CD14-positive monocyte (primary cell): ENCODE measurements at regions not wholly inside any gene's neighbourhood (a gene's known extent, or its start where the extent isn't known, plus 50 kb on each side); places are given as distances from the start of the nearest gene placed in this dataset.
A peak's percentile ranks its signal among the peaks of the same experiment; 100 is the strongest.

Experiments
- DNase-seq, 3 donors: peaks; one replicate each; pipeline ENCODE4 v3.0.0-alpha.2; 2011 to 2022
- H2AFZ ChIP-seq: 2 replicates; pipeline ENCODE4 v1.6.0; 2012; ENCODE audit warnings: mild to moderate bottlenecking, low read depth, low read length, inconsistent platforms; ENCODE audit not compliant: insufficient read depth, poor library complexity, severe bottlenecking
- H3K27ac ChIP-seq, 2 donors: 1 replicate in 1 of 2; 2 replicates in 1 of 2; pipeline ENCODE4 v1.5.1; 2012 to 2013; ENCODE audit warnings: low read length in 2 of 2, control low read depth in 1 of 2, inconsistent platforms in 1 of 2, low read depth in 1 of 2, mild to moderate bottlenecking in 1 of 2
- H3K27me3 ChIP-seq, 2 donors: one replicate each; pipeline versions ENCODE4 v1.6.0 to v1.6.1; 2011 to 2013; ENCODE audit warnings: low read length in 2 of 2; ENCODE audit not compliant: control insufficient read depth in 2 of 2, insufficient read depth in 2 of 2
- H3K36me3 ChIP-seq, 2 donors: replicated peaks in 1 of 2; 1 replicate in 1 of 2; 2 replicates in 1 of 2; pipeline versions ENCODE4 v1.5.1 to v1.6.1; 2012 to 2013; ENCODE audit warnings: low read length in 2 of 2, control low read depth in 1 of 2, inconsistent platforms in 1 of 2, mild to moderate bottlenecking in 1 of 2; ENCODE audit not compliant: insufficient read depth in 2 of 2, control insufficient read depth in 1 of 2
- H3K4me1 ChIP-seq, 2 donors: 1 replicate in 1 of 2; 2 replicates in 1 of 2; pipeline versions ENCODE4 v1.5.1 to v1.6.1; 2012 to 2013; ENCODE audit warnings: low read length in 2 of 2, control low read depth in 1 of 2, inconsistent platforms in 1 of 2, mild to moderate bottlenecking in 1 of 2, moderate library complexity in 1 of 2; ENCODE audit not compliant: insufficient read depth in 2 of 2, control insufficient read depth in 1 of 2
- H3K4me2 ChIP-seq: replicated peaks from 2 replicates; pipeline ENCODE3; 2012; ENCODE audit warnings: low read length, moderate library complexity, mild to moderate bottlenecking; ENCODE audit not compliant: poor library complexity, severe bottlenecking; ENCODE audit errors: extremely low read depth
- H3K4me3 ChIP-seq, 3 experiments: fragments of 200-600 bp in 1 of 3; sonication (generic) in 1 of 3; replicated peaks in 1 of 3; 1 replicate in 2 of 3; 2 replicates in 1 of 3; pipeline ENCODE4 v1.5.1; 2011 to 2013; ENCODE audit warnings: low read length in 3 of 3, mild to moderate bottlenecking in 3 of 3, control low read depth in 2 of 3, low read depth in 2 of 3, inconsistent platforms in 1 of 3, moderate library complexity in 1 of 3
- H3K79me2 ChIP-seq: 2 replicates; pipeline ENCODE4 v1.6.0; 2012; ENCODE audit warnings: mild to moderate bottlenecking, control low read depth, inconsistent platforms, low read length, moderate library complexity; ENCODE audit not compliant: insufficient read depth
- H3K9ac ChIP-seq: 2 replicates; pipeline ENCODE4 v1.6.0; 2017; ENCODE audit warnings: low read length, mild to moderate bottlenecking; ENCODE audit not compliant: insufficient read depth, poor library complexity, severe bottlenecking
- H3K9me3 ChIP-seq, 2 donors: replicated peaks in 1 of 2; 1 replicate in 1 of 2; 2 replicates in 1 of 2; pipeline versions ENCODE4 v1.5.1 to v1.6.1; 2012 to 2013; ENCODE audit warnings: low read length in 2 of 2, control low read depth in 1 of 2; ENCODE audit not compliant: control insufficient read depth in 1 of 2, insufficient read depth in 1 of 2
- H4K20me1 ChIP-seq: 2 replicates; pipeline ENCODE4 v1.6.0; 2012; ENCODE audit warnings: mild to moderate bottlenecking, low read length, control low read depth, moderate library complexity; ENCODE audit not compliant: insufficient read depth
- H3K27ac Mint-ChIP-seq, 7 donors: one replicate each; pipeline ENCODE4 v1.8.0; 2020; ENCODE audit warnings: mild to moderate bottlenecking in 7 of 7, mixed read lengths in 7 of 7, moderate library complexity in 6 of 7, inconsistent platforms in 2 of 7
- H3K27me3 Mint-ChIP-seq, 3 donors: one replicate each; pipeline ENCODE4 v1.8.0; 2021 to 2022; ENCODE audit warnings: low read depth in 3 of 3, mild to moderate bottlenecking in 3 of 3, mixed read lengths in 3 of 3, moderate library complexity in 3 of 3, inconsistent platforms in 1 of 3
- H3K36me3 Mint-ChIP-seq, 2 donors: one replicate each; pipeline ENCODE4 v1.8.0; 2020; ENCODE audit warnings: mixed read lengths in 2 of 2, inconsistent platforms in 1 of 2, mild to moderate bottlenecking in 1 of 2
- H3K4me1 Mint-ChIP-seq: one replicate; pipeline ENCODE4 v1.8.0; 2020; ENCODE audit warnings: mild to moderate bottlenecking, mixed read lengths
- H3K4me3 Mint-ChIP-seq, 2 donors: one replicate each; pipeline ENCODE4 v1.8.0; 2020; ENCODE audit warnings: mild to moderate bottlenecking in 2 of 2, mixed read lengths in 2 of 2, moderate library complexity in 1 of 2
- H3K9me3 Mint-ChIP-seq, 7 donors: one replicate each; pipeline ENCODE4 v1.8.0; 2020 to 2022; ENCODE audit warnings: mixed read lengths in 7 of 7, mild to moderate bottlenecking in 6 of 7, moderate library complexity in 6 of 7, inconsistent platforms in 2 of 7
- CTCF ChIP-seq: fragments of 200-600 bp; IDR thresholded peaks from one replicate; pipeline ENCODE4 v1.8.0; 2022; ENCODE audit warnings: antibody characterized with exemption, mild to moderate bottlenecking
- WGBS: methylation state at CpG from one replicate; pipeline ENCODE4 v1.1.5; 2013; ENCODE audit warnings: missing lambda C conversion rate; ENCODE audit not compliant: insufficient coverage; 5-methylcytosine and 5-hydroxymethylcytosine counted together
- intact Hi-C, 2 donors: fragments of 100-400 bp; cut with micrococcal nuclease; formaldehyde crosslinking; loops; one replicate each; pipeline versions ENCODE4 v1.15.0 to v1.15.1; 2023

- Histone ChIP-seq H2AFZ (peak overlapping the region; percentile 48), H3K27ac (no peak overlapping the region), H3K27me3 (no peaks in the 10 kb centered on the region), H3K79me2 (no peaks in the 10 kb centered on the region), H3K9ac (peak overlapping the region; percentile 49), H3K4me2 (peak overlapping the region; percentile 60), H4K20me1 (no peaks in the 10 kb centered on the region), H3K36me3 (no peaks in the 10 kb centered on the region), H3K4me1 (no peaks in the 10 kb centered on the region), H3K9me3 (no peaks in the 10 kb centered on the region), H3K4me3 (peak overlapping the region; percentile 21 to 62 (median 37))
- H3K9me3 Mint-ChIP-seq = no peaks in the 10 kb centered on the region
- intact Hi-C loops = no loop called here
- WGBS = no CpG with 5 or more reads among the region's 7 CpGs
- peak overlapping the region in 1 of 7 donors; percentile 72 for H3K27ac Mint-ChIP-seq
- DNase-seq = no peak
- peak overlapping the region; percentile 70 to 90 for H3K4me3 Mint-ChIP-seq
- H3K36me3 Mint-ChIP-seq = no peaks in the 10 kb centered on the region
- no peak for TF ChIP-seq CTCF
- no peaks in the 10 kb centered on the region for H3K27me3 Mint-ChIP-seq
- peaks cover 4% of the 10 kb centered on the region for H3K4me1 Mint-ChIP-seq
Measured at GRCh38 chr4:59818656-59819055, 1381.5 kb upstream of the ADGRL3 start.

- H3K4me1 ChIP-seq = no peaks in the 10 kb centered on the region
- no peaks in the 10 kb centered on the region for H3K9me3 ChIP-seq
- no peak for TF ChIP-seq CTCF
- H3K79me2 ChIP-seq = no peaks in the 10 kb centered on the region
- H3K36me3 Mint-ChIP-seq = no peaks in the 10 kb centered on the region
- WGBS = no CpG with 5 or more reads among the region's 2 CpGs
- no peak overlapping the region for H3K9ac ChIP-seq
- H3K27me3 Mint-ChIP-seq = no peaks in the 10 kb centered on the region
- peaks cover 0 to 4% (median 0%) of the 10 kb centered on the region in 7 donors for H3K9me3 Mint-ChIP-seq
- no peak overlapping the region for H3K27ac Mint-ChIP-seq
- H2AFZ ChIP-seq = no peak overlapping the region
- no peak overlapping the region for H3K4me3 Mint-ChIP-seq
- no peak overlapping the region for H3K27ac ChIP-seq
- H3K4me2 ChIP-seq = no peak overlapping the region
- peaks cover 4% of the 10 kb centered on the region for H3K4me1 Mint-ChIP-seq
- no peak overlapping the region for H3K4me3 ChIP-seq
- intact Hi-C loops = no loop called here
- H3K27me3 ChIP-seq = no peaks in the 10 kb centered on the region
- H3K36me3 ChIP-seq = no peaks in the 10 kb centered on the region
- no peaks in the 10 kb centered on the region for H4K20me1 ChIP-seq
- no peak for DNase-seq
Measured at GRCh38 chr4:59823311-59823710, 1376.8 kb upstream of the ADGRL3 start.
